Brain microvascular endothelial cell (primary cell): ENCODE measurements at regions not wholly inside any gene's neighbourhood (a gene's known extent, or its start where the extent isn't known, plus 50 kb on each side); places are given as distances from the start of the nearest gene placed in this dataset.
"Not testable (repeated sequence)": the region's sequence is repeated elsewhere in the genome, so short reads cannot be mapped to it uniquely, and the experiment has no call there.

Experiments used
- DNase-seq: peaks from one replicate; pipeline ENCODE4 v3.0.0-alpha.2; 2020
- H3K27ac ChIP-seq: fragments of 250-450 bp; sonication (Bioruptor Pico); 2 replicates; pipeline ENCODE4 v1.5.1; 2020; ENCODE audit warnings: mild to moderate bottlenecking, moderate library complexity
- H3K27me3 ChIP-seq: fragments of 250-450 bp; sonication (Bioruptor Pico); replicated peaks from 2 replicates; pipeline ENCODE4 v1.5.1; 2020; ENCODE audit warnings: mild to moderate bottlenecking
- H3K36me3 ChIP-seq: fragments of 250-450 bp; sonication (Bioruptor Pico); replicated peaks from 2 replicates; pipeline ENCODE4 v1.5.1; 2020; ENCODE audit warnings: mild to moderate bottlenecking
- H3K4me3 ChIP-seq: 2 replicates; pipeline ENCODE4 v1.5.1; 2011; ENCODE audit warnings: low read depth, mild to moderate bottlenecking, control low read depth, low read length, moderate library complexity
- in situ Hi-C: cut with HindIII; loops from 2 replicates; pipeline ENCODE4 v1.10.0; 2017; ENCODE audit warnings: low sequenced_read_pairs, low pct_ligation_motif_present

GRCh38 chr15:24435075-24435820 lies 240.3 kb upstream of the NPAP1 start:
- DNase-seq, H3K27me3 ChIP-seq, H3K4me3 ChIP-seq, H3K36me3 ChIP-seq, in situ Hi-C loops, H3K27ac ChIP-seq: not testable (repeated sequence)

- H3K36me3 ChIP-seq, H3K27me3 ChIP-seq, in situ Hi-C loops, H3K27ac ChIP-seq, H3K4me3 ChIP-seq, DNase-seq: not testable (repeated sequence)
Measured at GRCh38 chr15:24437270-24437669, 238.3 kb upstream of the NPAP1 start.

GRCh38 chr15:24437735-24438134 lies 237.8 kb upstream of the NPAP1 start:
- H3K27ac ChIP-seq, H3K4me3 ChIP-seq, H3K36me3 ChIP-seq, DNase-seq, H3K27me3 ChIP-seq, in situ Hi-C loops: not testable (repeated sequence)

- in situ Hi-C loops, H3K4me3 ChIP-seq, H3K27me3 ChIP-seq, DNase-seq, H3K36me3 ChIP-seq, H3K27ac ChIP-seq: not testable (repeated sequence)
Measured at GRCh38 chr15:24477107-24478025, 198.2 kb upstream of the NPAP1 start.

- H3K27ac ChIP-seq, H3K27me3 ChIP-seq, in situ Hi-C loops, H3K36me3 ChIP-seq, H3K4me3 ChIP-seq, DNase-seq: not testable (repeated sequence)
Measured at GRCh38 chr15:24485885-24486567, 189.5 kb upstream of the NPAP1 start.

GRCh38 chr15:24488164-24488907 lies 187.2 kb upstream of the NPAP1 start:
- in situ Hi-C loops, H3K27ac ChIP-seq, H3K27me3 ChIP-seq, H3K36me3 ChIP-seq, H3K4me3 ChIP-seq, DNase-seq: not testable (repeated sequence)

- in situ Hi-C loops, DNase-seq, H3K36me3 ChIP-seq, H3K4me3 ChIP-seq, H3K27me3 ChIP-seq, H3K27ac ChIP-seq: not testable (repeated sequence)
Measured at GRCh38 chr15:24505216-24505615, 170.4 kb upstream of the NPAP1 start.

GRCh38 chr15:24509714-24510113 lies 165.9 kb upstream of the NPAP1 start:
- in situ Hi-C loops, H3K27me3 ChIP-seq, H3K36me3 ChIP-seq, DNase-seq, H3K27ac ChIP-seq, H3K4me3 ChIP-seq: not testable (repeated sequence)

GRCh38 chr15:24511598-24511997 lies 164.0 kb upstream of the NPAP1 start:
- DNase-seq, in situ Hi-C loops, H3K36me3 ChIP-seq, H3K4me3 ChIP-seq, H3K27ac ChIP-seq, H3K27me3 ChIP-seq: not testable (repeated sequence)

- H3K4me3 ChIP-seq, H3K27ac ChIP-seq, DNase-seq, in situ Hi-C loops, H3K27me3 ChIP-seq, H3K36me3 ChIP-seq: not testable (repeated sequence)
Measured at GRCh38 chr15:24518772-24519171, 156.8 kb upstream of the NPAP1 start.

- H3K27me3 ChIP-seq, H3K36me3 ChIP-seq, H3K27ac ChIP-seq, H3K4me3 ChIP-seq, DNase-seq, in situ Hi-C loops: not testable (repeated sequence)
Measured at GRCh38 chr15:24531235-24531634, 144.3 kb upstream of the NPAP1 start.

GRCh38 chr15:24534032-24534431 lies 141.5 kb upstream of the NPAP1 start:
- H3K27ac ChIP-seq, H3K27me3 ChIP-seq, DNase-seq, H3K4me3 ChIP-seq, in situ Hi-C loops, H3K36me3 ChIP-seq: not testable (repeated sequence)

- H3K4me3 ChIP-seq, H3K36me3 ChIP-seq, in situ Hi-C loops, H3K27me3 ChIP-seq, DNase-seq, H3K27ac ChIP-seq: not testable (repeated sequence)
Measured at GRCh38 chr15:24557281-24557680, 118.3 kb upstream of the NPAP1 start.
